ENCODE measurements at regions not wholly inside any gene's neighbourhood (a gene's known extent, or its start where the extent isn't known, plus 50 kb on each side); places are given as distances from the start of the nearest gene placed in this dataset.

DNA sequence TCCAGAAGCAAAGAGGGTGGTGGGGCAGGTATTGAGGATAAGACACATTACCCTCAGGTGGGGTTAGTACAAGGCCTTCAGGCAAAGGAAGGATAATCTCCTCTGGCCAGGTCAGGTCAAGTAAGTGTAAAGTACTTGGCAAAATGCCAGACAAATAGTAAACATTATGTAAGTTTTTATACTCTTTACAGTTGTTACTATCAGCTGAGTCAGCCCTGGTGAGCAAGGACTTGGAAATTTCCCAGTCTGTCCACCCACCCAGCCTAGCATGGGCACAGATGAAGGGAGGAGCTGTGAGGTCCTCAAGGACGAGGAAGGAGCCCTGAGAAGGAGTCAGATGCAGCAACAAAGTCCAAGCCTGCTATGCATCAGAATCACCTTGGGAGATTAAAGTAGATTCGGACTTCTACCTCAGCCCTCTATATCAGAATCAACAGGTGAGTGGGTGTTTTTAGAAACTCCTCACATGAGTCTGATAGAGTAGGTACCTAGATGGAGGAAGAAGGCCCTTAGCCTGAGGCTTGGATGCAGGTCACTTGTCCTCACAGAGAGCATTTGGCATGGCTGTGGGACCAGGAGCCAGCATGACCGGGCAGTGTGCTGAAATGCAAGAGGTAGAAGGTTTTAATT lies 50.2 kb upstream of the BARX1 start:
- TF ChIP-seq, protein P1, sequence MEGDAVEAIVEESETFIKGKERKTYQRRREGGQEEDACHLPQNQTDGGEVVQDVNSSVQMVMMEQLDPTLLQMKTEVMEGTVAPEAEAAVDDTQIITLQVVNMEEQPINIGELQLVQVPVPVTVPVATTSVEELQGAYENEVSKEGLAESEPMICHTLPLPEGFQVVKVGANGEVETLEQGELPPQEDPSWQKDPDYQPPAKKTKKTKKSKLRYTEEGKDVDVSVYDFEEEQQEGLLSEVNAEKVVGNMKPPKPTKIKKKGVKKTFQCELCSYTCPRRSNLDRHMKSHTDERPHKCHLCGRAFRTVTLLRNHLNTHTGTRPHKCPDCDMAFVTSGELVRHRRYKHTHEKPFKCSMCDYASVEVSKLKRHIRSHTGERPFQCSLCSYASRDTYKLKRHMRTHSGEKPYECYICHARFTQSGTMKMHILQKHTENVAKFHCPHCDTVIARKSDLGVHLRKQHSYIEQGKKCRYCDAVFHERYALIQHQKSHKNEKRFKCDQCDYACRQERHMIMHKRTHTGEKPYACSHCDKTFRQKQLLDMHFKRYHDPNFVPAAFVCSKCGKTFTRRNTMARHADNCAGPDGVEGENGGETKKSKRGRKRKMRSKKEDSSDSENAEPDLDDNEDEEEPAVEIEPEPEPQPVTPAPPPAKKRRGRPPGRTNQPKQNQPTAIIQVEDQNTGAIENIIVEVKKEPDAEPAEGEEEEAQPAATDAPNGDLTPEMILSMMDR (IDR thresholded peaks at IDR 0.05; ENCODE audit: borderline replicate concordance, extremely low read depth, low read length, poor library complexity, severe bottlenecking) = no peak
- TF ChIP-seq EZH2 (IDR thresholded peaks at IDR 0.05; ENCODE audit: borderline replicate concordance, low read depth, low read length, severe bottlenecking) = no peak

Measured in DND-41 (cell line).